Stimulated activated CD8-positive, alpha-beta memory T cell treated with anti-CD3 and anti-CD28 coated beads, Interleukin-2, amount 100 ng/mL, for 1 hour (primary cell): ENCODE measurements at regions not wholly inside any gene's neighbourhood (a gene's known extent, or its start where the extent isn't known, plus 50 kb on each side); places are given as distances from the start of the nearest gene placed in this dataset.
"Not testable (repeated sequence)": the region's sequence is repeated elsewhere in the genome, so short reads cannot be mapped to it uniquely, and the experiment has no call there.

Experiments
- DNase-seq, 2 donors: peaks; one replicate each; pipeline ENCODE4 v3.0.0-alpha.2; 2020; ENCODE audit warnings: low read depth in 2 of 2

DNA sequence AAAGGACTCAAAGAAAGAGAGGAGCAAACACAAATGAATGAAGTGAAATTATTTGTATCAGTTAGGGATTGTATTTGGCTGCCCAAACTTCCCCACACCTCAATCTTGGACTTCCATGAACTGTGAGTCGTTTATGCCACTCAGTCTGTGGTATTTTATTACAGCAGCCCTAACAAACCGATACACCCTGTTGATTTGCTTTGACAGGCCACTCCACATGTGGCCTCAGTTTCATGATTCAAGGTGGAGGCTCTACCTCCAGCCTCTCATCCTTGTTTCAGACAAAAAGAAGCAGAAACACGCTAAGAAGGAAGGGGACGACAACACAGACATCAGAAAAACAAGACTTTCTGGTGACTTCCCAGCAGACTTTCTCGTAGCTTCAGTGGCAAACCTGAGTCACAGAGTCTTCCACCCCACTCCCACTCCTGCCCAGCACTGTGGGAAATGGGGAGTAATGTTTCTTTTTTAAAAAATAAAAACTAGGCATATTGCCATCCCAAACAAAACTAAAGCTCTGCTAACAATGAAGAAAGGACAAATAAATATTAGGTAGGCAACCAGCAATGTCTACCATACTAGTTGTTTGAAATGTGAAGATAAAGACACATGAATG lies 52.2 kb upstream of the ABCA1 start:
- no peak for DNase-seq

DNA sequence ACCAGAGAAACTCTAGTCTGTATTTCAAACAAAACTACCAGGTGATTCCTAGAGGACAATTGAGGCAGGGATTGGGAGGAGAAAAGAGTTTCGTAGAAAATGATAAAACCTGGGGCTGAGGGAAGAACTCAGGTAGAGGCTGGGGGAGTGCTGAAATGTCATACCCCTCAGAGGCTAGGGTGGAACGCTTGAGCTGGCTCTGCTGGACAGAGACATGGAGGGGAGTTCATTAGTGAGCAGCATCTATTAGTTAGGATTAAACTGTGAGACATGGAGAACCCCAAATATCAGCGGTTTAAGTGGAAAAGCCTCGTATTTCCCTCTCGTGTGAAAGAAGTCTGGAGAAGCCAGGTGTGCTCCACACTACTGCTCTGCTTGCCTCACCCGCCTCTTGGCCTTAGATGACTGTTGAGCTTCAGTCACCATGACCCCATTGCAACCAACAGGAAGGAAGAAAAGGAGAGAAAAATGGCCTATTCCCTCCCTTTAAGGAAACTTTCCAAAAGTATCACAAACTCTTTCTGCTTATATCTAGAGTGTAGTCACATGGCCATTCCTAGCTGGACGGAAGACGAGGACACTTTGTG lies 53.7 kb upstream of the ABCA1 start:
- no peak for DNase-seq

DNA sequence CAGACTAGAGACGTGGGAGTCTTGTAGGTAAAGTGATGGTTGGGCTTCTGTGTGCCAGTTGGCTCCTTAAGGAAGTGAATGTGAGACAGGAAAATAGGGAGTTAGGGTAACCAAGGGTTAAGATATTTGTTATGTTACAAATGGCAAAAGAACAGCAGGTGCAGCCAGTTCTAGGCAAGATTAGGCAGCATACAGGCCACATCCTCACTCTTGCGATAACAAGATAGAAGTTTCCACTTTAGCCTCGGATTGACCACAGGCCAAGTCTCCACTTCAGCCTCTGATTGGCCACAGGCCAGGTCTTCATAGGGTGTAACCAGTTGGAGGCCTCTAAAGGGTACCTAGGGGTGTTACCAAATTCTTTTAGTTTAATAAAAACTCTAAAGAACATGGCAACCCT lies 54.6 kb upstream of the ABCA1 start:
- no peak for DNase-seq

DNA sequence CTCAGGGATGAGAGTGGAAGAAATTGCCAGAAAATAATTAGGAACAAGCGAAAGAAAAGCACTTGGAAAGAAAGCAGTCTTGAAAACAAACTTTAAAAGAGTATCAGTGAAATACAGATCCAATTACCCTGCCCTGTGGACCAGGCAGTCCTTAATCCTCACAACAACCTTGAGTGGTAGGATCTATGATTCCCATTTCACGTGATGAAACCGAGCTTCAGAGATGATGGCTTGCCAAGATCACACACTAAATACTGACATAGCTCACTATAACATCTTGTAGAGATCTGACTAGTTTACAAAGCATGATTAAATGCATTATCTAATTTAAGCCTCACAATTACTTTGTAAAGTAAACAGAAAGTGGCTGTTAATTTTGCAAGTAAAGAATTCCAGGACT lies 55.5 kb upstream of the ABCA1 start:
- DNase-seq: no peak

DNA sequence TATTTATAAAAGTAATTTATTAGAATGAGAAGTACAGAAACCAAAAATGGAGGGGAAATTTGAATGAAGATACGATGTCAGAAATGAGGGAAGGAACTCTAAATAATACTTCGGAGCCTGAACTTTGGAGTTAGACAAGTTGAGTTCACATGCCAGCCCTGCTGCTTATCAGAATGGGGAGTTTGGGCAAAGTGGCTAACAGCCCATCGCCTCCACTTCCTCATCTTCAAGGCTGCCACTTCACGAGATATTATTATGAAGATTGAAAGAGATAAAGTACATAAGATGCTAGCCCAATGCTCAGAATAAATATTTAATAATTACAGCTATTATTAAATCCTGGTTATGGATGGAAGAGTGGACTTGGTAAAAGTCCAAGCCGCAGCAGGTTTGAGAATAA lies 56.2 kb upstream of the ABCA1 start:
- no peak for DNase-seq

DNA sequence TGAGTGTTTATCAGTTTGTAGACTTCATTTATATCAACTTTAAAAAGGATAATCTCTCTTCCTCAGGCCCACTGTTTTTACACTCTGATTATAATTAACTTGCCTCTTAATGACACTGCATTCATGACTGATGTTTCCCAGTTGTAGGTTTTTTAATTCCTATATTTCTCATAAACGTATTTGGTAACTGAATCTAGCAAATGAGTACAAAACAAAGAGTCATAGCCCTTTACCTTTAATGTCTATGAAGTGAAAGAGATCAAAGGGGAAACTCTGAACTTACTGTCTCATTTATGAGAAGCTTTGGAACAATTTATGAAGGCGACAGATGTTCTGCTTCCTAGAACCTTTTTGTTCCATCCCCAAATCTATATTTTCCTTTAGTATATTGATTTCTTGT lies 56.6 kb upstream of the ABCA1 start:
- no peak for DNase-seq

DNA sequence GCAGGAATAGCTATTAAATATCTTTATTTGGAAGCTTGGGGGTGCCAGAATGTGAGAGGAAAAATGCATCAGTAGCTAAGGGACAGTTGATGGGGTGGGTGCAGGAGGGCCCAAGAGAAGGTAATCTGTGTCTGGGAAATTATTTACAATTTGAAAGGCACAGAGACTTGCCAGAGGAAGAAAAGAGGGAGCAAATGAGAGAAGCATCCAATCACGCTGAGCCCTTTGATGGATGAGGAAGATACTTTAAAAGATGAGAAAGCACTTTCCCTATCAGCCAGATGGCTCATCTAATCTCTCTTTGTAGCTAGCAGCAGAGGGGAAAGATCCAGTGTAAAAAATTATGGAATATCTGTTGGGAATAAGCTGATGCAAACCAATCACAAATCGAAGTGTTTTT lies 57.0 kb upstream of the ABCA1 start:
- no peak for DNase-seq

DNA sequence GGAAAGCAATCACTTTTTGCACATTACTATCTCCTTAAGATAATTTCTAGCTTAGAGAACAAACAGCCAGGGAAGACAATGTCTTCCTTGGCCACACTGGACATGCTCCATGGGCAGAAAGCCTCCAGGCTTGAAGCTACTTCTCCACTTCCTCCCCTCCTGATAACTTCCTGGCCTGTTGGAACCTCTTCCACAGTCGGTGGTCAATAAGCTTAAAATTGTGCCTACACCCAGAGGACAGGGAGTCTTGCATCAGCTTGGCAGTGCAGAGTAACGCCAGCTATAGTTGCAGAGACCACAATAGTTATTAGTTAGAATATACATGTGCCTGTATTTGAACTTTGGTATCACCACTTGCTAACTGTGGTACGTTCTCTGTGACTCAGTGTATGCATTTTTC lies 58.1 kb upstream of the ABCA1 start:
- DNase-seq: no peak

DNA sequence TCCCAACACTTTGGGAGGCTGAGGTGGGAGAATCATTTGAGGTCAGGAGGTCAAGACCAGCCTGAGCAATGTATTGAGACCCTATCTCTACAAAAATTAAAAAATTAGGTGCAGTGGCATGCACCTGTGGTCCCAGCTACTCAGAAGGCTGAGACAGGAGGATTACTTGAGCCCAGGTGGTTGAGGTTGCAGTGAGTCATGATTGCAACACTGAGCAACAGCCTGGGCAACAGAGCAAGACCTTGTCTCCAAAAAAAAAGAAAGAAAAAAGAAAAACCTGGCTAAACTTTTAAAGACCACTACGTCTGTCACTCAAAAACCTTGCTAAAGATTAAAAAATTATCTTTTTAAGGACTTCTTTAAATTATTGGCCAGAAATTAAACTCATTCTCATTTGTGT lies 59.8 kb upstream of the ABCA1 start:
- no peak for DNase-seq

DNA sequence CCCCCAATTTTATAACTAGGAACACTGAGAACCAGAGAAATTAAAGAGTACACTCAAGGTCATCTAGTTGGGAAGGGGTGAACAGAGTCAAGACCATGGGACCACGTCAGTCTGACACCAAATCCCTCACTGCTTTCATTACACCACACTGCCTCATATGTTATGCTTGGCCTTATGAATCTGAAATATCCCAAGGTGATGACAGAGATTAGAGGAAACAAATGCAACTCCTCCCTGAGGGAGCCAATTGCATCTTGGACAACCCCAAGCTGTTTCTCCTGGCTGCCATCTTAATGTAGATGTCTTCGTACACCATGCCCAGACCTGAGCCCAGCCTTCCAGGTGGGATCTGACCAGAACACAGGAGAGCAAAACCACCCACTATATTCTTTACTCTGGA lies 60.6 kb upstream of the ABCA1 start:
- DNase-seq: no peak

DNA sequence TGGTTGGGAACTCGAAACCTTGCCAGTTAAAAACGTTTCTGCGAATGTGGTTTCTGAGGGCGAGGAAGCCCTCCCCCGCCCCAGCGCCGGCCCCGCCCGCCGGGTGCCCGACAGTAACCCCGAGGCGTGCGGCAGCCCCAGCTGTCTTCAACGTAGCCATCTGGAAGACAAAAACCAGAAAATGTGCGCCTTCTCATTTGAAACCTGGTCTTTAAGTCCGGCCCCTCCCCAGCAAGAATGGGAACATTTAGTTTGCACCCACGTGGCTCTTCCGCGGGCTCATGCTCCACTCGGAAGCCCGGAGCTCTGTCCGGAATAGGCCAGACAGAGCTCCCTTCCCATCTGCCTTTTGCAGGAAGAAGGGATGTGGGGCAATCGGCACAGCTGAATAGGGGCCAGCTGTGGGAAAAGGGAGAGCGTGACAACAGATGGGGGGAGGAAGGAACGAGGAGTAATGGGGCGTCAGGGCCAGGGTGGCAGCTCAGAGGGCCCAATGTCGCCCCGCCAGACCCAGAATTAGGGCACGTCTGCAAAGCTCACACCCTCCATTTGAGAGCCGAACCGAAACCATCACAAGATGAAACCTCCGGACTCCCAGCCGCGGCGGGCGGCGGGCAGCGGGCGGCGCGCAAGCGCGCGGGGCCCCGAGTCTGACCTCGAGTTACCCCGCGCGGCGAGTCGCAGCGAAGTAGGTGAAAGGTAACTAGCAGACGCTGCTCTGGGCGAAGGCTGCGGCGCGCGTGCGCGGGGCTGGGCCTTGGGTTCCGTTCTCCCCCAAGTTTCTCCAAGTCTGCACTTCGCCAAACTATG lies 63.4 kb upstream of the ABCA1 start:
- DNase-seq: peak; percentile 50 to 64

DNA sequence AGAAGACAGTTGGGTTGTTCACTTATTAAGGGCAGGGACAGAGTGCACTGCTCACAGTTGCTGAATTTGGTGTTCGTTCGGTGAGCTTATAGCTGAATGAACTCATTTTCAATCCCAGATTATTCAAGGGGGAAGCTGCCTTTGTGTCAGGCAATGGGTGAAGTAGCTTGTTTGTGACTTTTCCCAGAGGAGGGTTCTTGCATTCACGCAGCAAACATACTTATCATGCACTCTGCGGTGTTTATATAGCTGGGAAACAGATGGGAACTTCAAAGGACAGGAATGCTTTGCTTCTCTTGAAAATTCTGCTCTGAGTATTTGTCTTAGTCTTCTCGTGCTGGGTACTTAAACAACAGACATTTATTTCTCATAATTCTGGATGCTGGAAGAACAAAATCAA lies 64.7 kb upstream of the ABCA1 start:
- DNase-seq: no peak

DNA sequence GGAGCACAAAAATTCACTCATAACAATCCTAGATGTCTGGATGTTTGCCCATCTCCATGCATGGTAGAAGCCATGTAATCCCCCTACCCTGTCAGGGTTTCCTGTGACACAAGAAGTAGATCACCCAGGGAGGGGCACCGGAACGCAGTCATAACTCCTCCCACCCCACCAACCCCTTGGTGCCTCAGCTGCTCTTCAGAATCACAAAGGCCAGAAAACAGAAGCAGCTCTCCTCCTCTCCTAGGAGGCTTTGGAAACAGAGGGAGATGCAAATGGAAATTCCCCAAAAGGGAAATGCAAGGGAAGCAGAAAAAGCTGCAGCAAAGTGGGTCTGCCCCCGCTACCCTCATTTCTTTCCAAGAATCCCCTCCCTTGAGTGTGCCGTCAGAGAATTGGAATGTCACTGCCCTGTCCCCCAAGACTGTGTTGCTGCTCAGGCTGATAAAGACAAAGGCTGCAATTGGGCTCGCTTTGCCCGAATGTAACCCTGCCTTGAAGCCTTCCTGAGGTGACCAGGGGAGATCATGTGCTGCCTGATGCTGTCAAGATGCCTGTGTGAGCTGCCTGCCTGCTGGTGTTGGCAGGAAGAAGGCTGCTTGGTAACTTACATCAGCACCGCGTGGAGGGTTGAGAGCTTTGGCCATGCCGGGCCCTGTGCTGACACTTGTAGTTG lies 65.5 kb upstream of the ABCA1 start:
- DNase-seq: no peak

DNA sequence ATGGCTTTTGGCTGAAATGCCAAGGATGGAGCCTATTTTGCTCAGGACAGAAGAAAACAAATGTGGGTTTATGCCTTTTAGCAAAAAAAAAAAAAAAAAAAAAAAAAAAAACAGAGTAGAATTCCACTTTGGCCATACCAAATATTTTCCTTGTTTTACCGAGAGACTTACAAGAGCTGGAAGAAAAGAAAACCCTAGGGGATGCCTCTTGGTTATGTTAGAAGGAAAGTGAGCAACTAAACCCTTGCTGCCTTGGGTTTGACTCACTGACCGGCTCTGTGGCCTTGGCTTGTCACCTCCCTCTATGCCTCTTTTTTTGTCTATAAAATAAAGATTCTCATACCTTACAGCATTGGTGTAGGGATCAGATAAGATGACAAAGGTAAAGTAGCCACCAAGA lies 69.6 kb upstream of the ABCA1 start:
- DNase-seq: no peak

DNA sequence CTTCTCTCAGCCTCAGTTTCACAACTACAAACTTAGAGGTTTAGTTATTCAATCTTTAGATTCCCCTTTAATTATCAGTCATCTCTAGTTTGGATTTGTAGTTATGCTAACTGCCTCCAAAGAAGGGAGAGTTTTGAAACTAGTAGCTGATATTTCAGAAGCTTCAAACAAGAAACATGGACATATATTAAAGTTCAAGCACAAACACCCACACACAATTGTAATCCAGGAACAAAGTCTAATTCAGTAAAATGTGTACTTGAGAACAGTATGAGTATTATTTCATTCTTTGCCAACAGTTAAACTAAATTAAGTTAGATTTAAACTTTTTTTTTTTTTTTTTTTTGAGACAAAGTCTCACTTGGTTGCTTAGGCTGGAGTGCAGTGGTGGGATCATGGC lies 71.2 kb upstream of the ABCA1 start:
- no peak for DNase-seq

DNA sequence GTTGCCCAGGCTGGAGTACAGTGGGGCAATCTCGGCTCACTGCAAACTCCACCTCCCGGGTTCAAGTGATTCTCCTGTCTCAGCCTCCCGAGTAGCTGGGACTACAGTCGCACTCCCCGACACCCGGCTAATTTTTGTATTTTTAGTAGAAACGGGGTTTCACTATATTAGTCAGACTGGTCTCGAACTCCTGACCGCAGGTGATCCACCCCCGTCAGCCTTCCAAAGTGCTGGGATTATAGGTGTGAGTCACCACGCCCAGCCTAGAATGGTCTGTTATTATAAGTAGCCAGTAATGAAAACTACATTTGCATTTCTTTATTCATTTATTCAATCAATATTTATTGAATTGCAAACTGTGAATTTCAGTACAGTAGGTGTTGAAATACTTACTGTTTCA lies 72.6 kb upstream of the ABCA1 start:
- not testable (repeated sequence) for DNase-seq

DNA sequence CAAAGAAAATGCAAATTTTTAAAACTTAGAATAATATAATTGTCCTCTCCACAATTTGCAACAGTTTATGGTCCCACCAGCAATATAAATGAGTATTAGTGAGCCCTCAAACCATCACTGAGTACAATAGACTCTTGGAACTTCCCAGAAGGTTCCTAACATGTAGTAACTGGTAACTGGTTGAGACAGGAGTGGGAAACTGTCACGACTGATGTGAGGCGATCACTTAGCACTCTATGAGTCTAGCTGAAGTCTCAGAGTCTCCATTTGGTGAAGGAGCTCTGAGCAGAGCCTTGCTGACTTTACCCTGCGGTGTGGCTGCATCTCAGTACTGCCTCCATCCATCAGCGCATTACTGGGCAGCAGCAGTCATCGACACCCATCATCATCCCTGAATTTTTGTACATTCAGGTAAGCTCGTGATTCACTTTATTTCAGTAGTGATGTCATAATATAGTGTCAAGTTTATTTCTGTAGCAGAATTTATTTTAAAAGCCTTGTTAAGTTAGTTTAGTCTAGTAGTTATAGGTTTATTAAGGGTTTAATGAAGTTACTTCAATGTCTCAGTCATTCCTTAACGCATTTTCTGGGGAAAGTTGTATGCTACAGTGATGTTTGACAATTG lies 76.6 kb upstream of the ABCA1 start:
- no peak for DNase-seq

DNA sequence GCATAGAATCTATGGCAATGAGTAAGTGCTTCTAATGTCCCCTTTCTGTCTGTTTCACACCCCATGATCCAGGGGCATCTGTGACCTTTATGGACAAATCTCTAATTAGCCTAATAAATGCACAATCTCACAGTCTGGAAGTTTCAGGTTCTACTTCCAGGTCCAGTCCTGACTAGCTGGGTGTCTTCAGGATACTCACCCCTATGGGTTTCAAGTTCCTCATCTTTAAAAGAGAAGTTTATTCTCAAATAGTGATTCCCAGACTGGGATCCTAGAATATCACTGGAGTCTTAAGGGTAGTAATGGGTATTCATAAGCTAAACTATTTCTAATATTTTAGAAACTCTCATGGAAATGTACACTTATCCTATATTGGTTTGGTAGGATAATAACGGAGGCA lies 77.2 kb upstream of the ABCA1 start:
- no peak for DNase-seq

DNA sequence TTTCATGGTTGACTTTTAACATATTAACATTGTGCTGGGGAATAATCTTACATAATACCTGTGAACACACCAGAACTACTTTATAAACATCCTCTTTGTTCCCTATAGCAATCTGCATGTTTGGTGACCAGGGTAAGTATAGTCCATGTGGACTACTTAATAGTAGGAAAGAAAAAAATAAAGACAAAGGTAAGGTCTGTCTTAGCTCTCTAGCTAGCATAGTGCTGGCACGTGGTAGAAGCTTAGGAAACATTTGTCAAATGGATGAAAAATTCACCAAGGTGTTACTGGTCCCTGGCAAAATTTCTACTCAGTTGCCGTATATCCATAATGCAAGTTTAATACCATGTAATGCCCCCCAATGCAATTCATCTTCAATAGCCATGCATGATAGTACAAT lies 78.6 kb upstream of the ABCA1 start:
- DNase-seq: no peak

DNA sequence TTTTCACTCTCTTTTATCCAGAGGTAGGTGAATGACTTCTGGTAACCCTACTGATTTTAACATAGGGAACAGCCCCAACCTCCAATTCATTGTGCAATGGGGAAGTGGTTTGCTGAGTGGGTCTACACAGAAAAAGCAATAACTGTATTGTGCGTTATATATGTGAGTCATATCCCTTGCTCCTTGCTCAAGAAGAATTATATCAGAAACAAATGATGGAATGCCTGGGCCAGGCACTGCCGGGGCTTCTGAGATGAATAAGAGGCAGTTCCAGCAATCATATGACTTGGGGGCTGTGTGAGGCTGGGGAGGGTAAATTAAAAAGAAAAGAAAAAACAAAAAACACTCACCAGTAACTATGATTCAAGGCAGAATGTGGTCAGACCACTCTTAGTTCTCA lies 79.2 kb upstream of the ABCA1 start:
- DNase-seq: no peak

DNA sequence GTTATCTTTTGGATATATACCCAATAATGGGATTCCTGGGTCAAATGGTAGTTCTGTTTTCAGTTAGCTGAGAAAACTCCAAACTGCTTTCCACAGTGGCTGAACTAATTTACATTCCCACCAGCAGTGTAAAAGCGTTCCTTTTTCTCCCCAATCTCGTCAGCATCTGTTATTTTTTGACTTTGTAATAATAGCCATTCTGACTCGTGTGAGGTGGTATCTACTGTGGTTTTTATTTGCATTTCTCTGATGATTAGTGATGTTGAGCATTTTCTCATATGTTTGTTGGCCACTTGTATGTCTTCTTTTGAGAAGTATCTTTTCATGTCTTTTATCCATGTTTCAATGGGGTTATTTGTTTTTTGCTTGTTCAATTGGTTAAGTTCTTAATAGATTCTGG lies 82.1 kb upstream of the ABCA1 start:
- not testable (repeated sequence) for DNase-seq

DNA sequence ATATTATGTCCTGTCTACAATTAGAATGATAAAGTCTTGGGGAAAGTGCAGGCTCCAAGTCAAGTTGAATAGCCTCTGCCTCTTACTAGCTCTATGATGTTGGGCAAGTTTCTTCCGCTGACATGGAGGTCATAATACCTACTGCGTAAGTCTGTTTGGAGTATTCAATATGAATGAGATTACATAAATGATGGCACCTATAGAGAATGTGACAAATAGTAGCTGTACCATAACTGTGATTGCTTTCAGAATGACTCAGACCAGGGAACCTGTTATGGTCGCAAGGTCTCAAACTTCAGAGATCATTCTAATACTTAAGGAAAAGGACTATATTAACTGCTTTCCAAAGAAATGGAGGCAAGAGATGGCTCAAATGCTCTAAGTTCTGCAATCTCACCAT lies 94.0 kb upstream of the ABCA1 start:
- DNase-seq: no peak
